Fibroblast of the aortic adventitia (primary cell): ENCODE measurements at regions not wholly inside any gene's neighbourhood (a gene's known extent, or its start where the extent isn't known, plus 50 kb on each side); places are given as distances from the start of the nearest gene placed in this dataset.

Source experiments
- DNase-seq: peaks from one replicate; pipeline ENCODE4 v3.0.0-alpha.2; 2010; ENCODE audit warnings: low read depth
- H3K4me3 ChIP-seq: 2 replicates; pipeline ENCODE4 v1.5.1; 2011; ENCODE audit warnings: low read depth, mild to moderate bottlenecking, control low read depth, low read length, moderate library complexity
- TF ChIP-seq, protein P1 (sequence below): IDR thresholded peaks from 2 replicates; pipeline ENCODE4 v1.5.1; 2011; ENCODE audit warnings: mild to moderate bottlenecking, low read length, control low read depth, inconsistent platforms; ENCODE audit not compliant: insufficient read depth

DNA sequence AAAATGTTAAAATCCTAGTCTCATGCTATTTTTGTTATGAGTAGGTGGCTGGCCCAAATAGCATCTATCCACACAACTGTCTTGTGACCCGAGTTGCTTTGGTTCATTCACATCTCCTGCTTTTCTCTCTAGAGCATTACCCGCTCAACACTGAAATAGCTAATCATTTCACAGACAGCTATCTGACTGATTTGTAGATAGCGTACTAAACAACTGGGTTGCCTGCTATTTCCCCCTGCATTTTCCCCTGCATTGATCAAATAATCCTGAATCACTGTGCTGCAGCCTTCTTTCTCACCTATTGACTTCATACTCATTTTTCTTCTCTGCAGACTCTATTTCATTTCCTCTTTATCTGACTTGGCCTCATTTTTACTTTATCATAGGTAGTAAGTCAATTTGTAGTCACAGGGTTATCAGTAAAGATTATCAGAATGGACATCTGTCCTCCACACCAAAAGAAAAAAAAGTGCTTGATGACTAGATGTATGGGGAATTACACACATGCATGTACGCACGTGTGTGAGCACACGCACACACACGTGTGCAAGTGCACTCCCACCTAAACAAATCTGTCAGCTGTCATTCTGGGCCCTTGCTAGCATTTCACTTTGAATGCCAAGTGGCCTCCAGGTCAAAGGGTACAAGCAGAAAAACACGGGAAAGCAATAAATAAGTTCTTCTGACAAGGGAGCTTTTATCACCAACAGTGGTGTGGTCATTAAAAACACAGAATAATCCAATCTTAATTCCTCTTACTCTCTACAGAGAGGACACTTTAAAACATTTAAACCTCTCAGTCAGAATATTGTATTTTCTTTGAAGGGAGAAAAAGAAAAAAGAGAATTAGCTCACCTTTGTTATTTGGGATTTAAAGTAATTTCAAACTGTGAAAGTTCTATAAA, 501.6 kb downstream of the EFNA5 start:
- H3K4me3 ChIP-seq: no peak overlapping the region
- no peak for DNase-seq
- TF ChIP-seq, protein P1, sequence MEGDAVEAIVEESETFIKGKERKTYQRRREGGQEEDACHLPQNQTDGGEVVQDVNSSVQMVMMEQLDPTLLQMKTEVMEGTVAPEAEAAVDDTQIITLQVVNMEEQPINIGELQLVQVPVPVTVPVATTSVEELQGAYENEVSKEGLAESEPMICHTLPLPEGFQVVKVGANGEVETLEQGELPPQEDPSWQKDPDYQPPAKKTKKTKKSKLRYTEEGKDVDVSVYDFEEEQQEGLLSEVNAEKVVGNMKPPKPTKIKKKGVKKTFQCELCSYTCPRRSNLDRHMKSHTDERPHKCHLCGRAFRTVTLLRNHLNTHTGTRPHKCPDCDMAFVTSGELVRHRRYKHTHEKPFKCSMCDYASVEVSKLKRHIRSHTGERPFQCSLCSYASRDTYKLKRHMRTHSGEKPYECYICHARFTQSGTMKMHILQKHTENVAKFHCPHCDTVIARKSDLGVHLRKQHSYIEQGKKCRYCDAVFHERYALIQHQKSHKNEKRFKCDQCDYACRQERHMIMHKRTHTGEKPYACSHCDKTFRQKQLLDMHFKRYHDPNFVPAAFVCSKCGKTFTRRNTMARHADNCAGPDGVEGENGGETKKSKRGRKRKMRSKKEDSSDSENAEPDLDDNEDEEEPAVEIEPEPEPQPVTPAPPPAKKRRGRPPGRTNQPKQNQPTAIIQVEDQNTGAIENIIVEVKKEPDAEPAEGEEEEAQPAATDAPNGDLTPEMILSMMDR: no peak

GRCh38 chr5:107168086-107168485, 502.7 kb downstream of the EFNA5 start:
- no peak for DNase-seq
- TF ChIP-seq, protein P1: no peak
- no peak overlapping the region for H3K4me3 ChIP-seq

- TF ChIP-seq, protein P1: no peak
- DNase-seq: no peak
- no peak overlapping the region for H3K4me3 ChIP-seq
Measured at GRCh38 chr5:107165296-107165695, 505.4 kb downstream of the EFNA5 start.

- no peak for DNase-seq
- TF ChIP-seq, protein P1: no peak
- H3K4me3 ChIP-seq: no peak overlapping the region
Measured at GRCh38 chr5:107157809-107158208, 512.9 kb downstream of the EFNA5 start.

GRCh38 chr5:107155707-107156106, 515.0 kb downstream of the EFNA5 start:
- TF ChIP-seq, protein P1: no peak
- H3K4me3 ChIP-seq: no peak overlapping the region
- DNase-seq: no peak

- TF ChIP-seq, protein P1: no peak
- DNase-seq: no peak
- no peak overlapping the region for H3K4me3 ChIP-seq
Measured at GRCh38 chr5:107154593-107154992, 516.1 kb downstream of the EFNA5 start.
